ENCODE measurements at regions not wholly inside any gene's neighbourhood (a gene's known extent, or its start where the extent isn't known, plus 50 kb on each side); places are given as distances from the start of the nearest gene placed in this dataset.

GRCh38 chr2:60621688-60622429 is 68.4 kb upstream of the BCL11A start:
- no peak for DNase-seq (ENCODE audit: low read depth, low spot score)
- in situ Hi-C loops (cut with HindIII; ENCODE audit: low sequenced_read_pairs) = no loop called here
- H3K4me3 ChIP-seq (ENCODE audit: low read depth, low read length) = no peak overlapping the region
- TF ChIP-seq, protein P1, sequence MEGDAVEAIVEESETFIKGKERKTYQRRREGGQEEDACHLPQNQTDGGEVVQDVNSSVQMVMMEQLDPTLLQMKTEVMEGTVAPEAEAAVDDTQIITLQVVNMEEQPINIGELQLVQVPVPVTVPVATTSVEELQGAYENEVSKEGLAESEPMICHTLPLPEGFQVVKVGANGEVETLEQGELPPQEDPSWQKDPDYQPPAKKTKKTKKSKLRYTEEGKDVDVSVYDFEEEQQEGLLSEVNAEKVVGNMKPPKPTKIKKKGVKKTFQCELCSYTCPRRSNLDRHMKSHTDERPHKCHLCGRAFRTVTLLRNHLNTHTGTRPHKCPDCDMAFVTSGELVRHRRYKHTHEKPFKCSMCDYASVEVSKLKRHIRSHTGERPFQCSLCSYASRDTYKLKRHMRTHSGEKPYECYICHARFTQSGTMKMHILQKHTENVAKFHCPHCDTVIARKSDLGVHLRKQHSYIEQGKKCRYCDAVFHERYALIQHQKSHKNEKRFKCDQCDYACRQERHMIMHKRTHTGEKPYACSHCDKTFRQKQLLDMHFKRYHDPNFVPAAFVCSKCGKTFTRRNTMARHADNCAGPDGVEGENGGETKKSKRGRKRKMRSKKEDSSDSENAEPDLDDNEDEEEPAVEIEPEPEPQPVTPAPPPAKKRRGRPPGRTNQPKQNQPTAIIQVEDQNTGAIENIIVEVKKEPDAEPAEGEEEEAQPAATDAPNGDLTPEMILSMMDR (IDR thresholded peaks at IDR 0.05; ENCODE audit: low read depth, low read length) = no peak

DNA sequence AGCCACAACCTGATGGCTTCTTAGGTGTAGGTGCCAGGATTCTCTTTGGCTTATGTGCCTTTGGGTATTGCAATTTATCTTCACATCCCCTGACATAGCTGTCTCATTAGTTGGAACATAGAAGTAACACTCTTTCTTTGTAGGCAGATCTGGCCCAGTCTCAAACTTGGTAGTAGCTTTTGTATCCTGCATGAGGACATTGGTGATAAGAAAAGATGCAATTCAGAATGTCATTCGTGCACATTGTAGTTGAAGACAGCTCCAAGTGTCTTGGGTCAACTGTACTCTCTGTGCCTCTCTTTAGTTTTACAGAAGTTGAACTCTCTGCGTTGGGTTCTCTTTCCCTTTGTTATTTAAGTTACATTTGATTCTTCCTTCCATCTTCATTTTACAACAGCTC is 69.6 kb upstream of the BCL11A start:
- no peak for DNase-seq (ENCODE audit: low read depth, low spot score)
- H3K4me3 ChIP-seq (ENCODE audit: low read depth, low read length) = no peak overlapping the region
- in situ Hi-C loops (cut with HindIII; ENCODE audit: low sequenced_read_pairs) = no loop called here
- TF ChIP-seq, protein P1 (IDR thresholded peaks at IDR 0.05; ENCODE audit: low read depth, low read length) = no peak

GRCh38 chr2:60627412-60627811 is 74.0 kb upstream of the BCL11A start:
- no peak for DNase-seq (ENCODE audit: low read depth, low spot score)
- no peak overlapping the region for H3K4me3 ChIP-seq (ENCODE audit: low read depth, low read length)
- TF ChIP-seq, protein P1 (IDR thresholded peaks at IDR 0.05; ENCODE audit: low read depth, low read length) = no peak
- in situ Hi-C loops (cut with HindIII; ENCODE audit: low sequenced_read_pairs) = no loop called here

DNA sequence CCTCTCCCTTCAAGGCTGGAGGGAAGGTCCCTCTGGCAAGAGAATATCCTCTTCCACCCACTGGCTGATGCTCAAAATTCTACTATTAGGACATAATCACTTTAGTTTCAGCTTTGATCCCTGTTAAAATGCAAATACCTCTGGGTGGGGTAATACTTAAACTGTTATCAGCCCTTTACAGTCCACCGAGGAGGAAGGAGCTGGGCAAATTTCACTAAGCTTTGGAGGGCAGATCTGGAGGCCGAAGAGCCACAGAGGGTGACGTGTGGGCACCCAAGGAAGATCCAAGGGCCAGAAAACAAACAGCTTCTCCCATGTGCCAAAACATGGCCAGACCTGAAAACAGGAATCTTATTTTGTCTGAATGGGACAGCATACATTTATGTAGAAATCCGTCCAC is 74.6 kb upstream of the BCL11A start:
- in situ Hi-C loops (cut with HindIII; ENCODE audit: low sequenced_read_pairs) = no loop called here
- TF ChIP-seq, protein P1 (IDR thresholded peaks at IDR 0.05; ENCODE audit: low read depth, low read length) = no peak
- no peak overlapping the region for H3K4me3 ChIP-seq (ENCODE audit: low read depth, low read length)
- DNase-seq (ENCODE audit: low read depth, low spot score) = no peak

DNA sequence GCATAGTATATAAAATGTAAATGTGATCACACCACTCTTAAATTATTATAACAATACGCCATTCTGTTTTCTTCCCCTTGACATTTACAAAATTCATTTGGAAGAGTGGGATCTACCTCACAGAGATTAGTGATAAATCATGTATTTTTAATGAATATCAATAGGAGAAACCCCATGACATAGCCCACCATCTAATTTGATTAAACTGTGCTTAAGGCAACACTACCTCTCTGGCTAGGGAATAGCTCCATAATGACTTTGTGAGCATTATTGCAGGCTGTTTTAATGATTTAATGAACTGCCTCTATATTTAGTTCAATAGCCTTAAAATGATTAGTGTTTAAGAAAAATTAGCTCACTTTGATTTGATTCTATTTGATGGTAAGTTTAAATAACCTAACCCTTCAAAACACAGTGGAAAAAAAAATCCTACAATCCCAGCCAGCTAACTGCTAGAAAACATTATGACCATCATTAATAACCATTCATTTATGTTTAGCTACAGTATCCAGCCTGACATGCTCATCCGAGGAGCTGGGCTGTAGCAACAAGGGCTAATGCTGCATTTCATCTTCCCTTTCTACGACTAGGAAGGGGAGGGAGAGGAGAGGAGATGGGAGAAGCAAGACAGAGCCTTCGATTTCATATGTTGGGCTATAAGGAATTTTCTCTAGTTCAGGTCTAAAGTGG is 75.3 kb upstream of the BCL11A start:
- no peak for DNase-seq (ENCODE audit: low read depth, low spot score)
- TF ChIP-seq, protein P1 (IDR thresholded peaks at IDR 0.05; ENCODE audit: low read depth, low read length) = no peak
- in situ Hi-C loops (cut with HindIII; ENCODE audit: low sequenced_read_pairs) = no loop called here
- H3K4me3 ChIP-seq (ENCODE audit: low read depth, low read length) = no peak overlapping the region

DNA sequence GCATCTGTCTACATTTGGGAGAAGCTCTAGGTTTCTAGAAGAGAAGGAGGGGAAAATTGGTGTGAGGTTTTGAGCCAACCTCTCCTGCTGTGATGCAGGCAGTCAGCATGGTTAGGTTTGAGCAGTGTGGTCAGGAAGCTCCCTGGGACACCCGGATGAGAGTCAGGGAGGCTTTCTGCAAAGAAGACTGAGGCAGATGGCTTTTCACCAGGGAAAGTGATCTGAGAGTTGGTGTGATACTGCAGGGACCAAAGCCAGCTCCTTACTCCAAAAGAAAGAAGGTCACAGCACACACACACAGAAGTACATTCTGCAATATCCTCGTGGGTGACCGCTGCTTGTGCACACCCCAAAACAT is 75.8 kb upstream of the BCL11A start:
- TF ChIP-seq, protein P1 (IDR thresholded peaks at IDR 0.05; ENCODE audit: low read depth, low read length) = no peak
- in situ Hi-C loops (cut with HindIII; ENCODE audit: low sequenced_read_pairs) = no loop called here
- no peak for DNase-seq (ENCODE audit: low read depth, low spot score)
- H3K4me3 ChIP-seq (ENCODE audit: low read depth, low read length) = no peak overlapping the region

All from astrocyte of the spinal cord (primary cell).